ENCODE measurements at regions not wholly inside any gene's neighbourhood (a gene's known extent, or its start where the extent isn't known, plus 50 kb on each side); places are given as distances from the start of the nearest gene placed in this dataset.

DNA sequence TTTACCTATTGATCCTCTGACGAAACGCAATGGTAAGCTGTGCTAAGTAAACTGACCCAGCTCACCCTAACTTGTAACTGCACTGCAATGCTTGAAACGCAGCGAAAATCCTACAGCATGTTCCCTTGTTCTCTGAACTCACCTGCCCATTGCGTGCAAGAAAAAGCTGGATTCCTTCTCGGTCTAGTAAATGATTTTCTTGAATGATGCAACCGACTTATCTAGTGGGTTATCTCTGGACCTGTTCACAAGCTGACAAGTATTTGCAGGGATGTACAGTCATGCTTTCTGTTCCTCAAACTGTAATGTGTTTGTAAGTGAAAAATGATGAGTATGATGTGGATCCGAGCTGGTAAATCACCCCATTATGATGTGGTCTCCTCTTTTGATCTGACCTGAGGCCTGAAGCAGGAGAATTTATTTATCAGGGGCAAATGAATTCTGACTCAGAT, 140.1 kb downstream of the BTC start:
- in situ Hi-C loops (cut with MboI; ENCODE audit: low sequenced_read_pairs), result loop anchor here (25.0 kb wide), 1 partner anchor 342 kb away; the partner anchor contains the start of gene EPGN
- DNase-seq (ENCODE audit: low spot score in 2 of 2), result no peak
- no peak overlapping the region for H3K4me3 ChIP-seq
- peaks cover 5% of the 10 kb centered on the region; the same call in 1 of the 2 replicates for H3K27me3 ChIP-seq (ENCODE audit: low read depth)
- H3K9me3 ChIP-seq, result no peaks in the 10 kb centered on the region
- H3K36me3 ChIP-seq (replicated peaks), result no peaks in the 10 kb centered on the region
- H3K4me1 ChIP-seq, result no peaks in the 10 kb centered on the region

DNA sequence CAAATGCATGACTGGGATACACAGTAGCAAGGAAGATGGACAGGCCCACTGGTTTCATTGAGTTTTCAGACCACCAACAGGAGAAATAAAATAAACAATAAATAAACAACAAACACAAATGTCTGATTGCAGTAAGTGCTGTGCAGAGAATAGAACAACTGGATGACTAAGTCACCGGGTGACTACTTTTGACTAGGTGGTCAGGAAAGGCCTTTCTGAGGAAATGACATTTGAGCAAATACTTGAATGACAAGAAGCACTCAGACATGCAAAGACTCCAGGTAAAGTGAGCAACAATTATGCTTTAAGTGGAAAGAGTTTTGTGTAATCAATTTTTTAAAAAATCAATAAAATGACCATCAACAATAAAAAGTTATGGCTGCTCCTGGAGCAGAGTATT, 137.7 kb downstream of the BTC start:
- H3K36me3 ChIP-seq (replicated peaks), result no peaks in the 10 kb centered on the region
- H3K27me3 ChIP-seq (ENCODE audit: low read depth), result 0 out of 2 replicates have a peak, but pooled peaks cover 3% of the 10 kb centered on the region
- H3K4me3 ChIP-seq, result no peak overlapping the region
- H3K9me3 ChIP-seq, result no peaks in the 10 kb centered on the region
- DNase-seq (ENCODE audit: low spot score in 2 of 2), result no peak
- in situ Hi-C loops (cut with MboI; ENCODE audit: low sequenced_read_pairs), result loop anchor here (25.0 kb wide), 1 partner anchor 344 kb away; the partner anchor contains the start of gene EPGN
- no peaks in the 10 kb centered on the region for H3K4me1 ChIP-seq

DNA sequence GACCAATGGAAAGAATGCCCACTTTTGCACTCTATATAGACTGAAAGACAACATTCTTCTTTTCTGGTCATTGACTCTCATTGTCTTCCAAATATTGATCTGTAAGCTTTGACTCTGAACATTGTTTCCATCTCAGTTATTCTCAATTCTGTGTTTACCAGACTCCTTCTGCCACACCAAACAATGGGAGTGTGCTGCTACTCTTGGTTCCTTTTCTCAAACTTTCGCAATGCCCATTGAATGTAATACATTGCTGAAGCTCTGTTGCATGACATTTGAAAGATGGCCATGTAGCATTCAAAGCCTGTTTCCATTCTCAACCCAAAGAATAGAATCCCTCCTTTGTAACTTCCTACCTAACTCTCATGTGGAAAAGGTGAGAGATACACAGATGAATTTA, 136.2 kb downstream of the BTC start:
- Histone ChIP-seq H3K9me3 (no peaks in the 10 kb centered on the region), H3K36me3 (replicated peaks) (no peaks in the 10 kb centered on the region), H3K4me1 (peaks cover 2% of the 10 kb centered on the region; the same call in 1 of the 2 replicates), H3K4me3 (no peak overlapping the region), H3K27me3 (ENCODE audit: low read depth) (peaks cover 11% of the 10 kb centered on the region)
- in situ Hi-C loops (cut with MboI; ENCODE audit: low sequenced_read_pairs), result loop anchor here (25.0 kb wide), 1 partner anchor 346 kb away; the partner anchor contains the start of gene EPGN
- DNase-seq (ENCODE audit: low spot score in 2 of 2), result no peak

DNA sequence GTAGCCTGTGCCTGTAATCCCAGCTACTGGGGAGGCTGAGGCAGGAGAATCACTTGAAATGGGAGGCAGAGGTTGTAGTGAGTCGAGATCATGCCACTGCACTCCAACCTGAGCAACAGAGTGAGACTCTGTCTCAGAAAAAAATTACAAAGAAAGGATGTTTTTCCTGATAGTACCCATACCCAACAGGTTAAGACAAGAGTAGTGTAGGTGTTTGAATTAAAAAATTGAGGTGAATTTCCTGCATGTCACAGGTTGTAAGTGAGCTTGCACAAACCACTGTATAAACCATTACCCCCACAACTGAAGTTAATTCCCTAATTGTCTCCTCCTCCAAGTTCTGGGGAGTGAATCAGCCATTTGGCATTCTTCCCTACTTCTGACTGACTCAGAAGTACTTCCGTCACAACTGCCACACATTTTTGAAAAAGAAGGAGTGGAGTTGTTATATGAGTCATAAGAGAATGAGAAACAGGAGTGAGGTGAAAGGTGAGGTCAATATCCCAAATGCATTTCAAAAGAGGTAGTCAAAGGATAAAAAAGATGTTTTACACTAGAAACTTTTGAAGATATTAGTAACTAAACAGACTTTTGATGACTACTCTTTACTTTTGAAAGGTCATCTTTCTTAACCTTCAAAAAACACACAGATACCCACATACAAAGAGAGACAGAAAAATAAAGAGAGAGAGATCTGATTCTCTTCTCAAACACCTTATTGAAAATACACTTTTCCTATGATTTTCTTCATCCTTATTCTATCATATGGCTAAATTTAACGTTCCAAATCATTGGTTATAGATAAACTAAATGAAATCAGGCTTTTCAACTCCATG, 134.5 kb downstream of the BTC start:
- Histone ChIP-seq H3K27me3 (ENCODE audit: low read depth) (peaks cover 9% of the 10 kb centered on the region), H3K4me3 (no peak overlapping the region), H3K36me3 (replicated peaks) (no peaks in the 10 kb centered on the region), H3K9me3 (no peaks in the 10 kb centered on the region), H3K4me1 (peaks cover 10% of the 10 kb centered on the region)
- in situ Hi-C loops (cut with MboI; ENCODE audit: low sequenced_read_pairs), result loop anchor here (25.0 kb wide), 1 partner anchor 347 kb away; the partner anchor contains the start of gene EPGN
- DNase-seq (ENCODE audit: low spot score in 2 of 2), result no peak

DNA sequence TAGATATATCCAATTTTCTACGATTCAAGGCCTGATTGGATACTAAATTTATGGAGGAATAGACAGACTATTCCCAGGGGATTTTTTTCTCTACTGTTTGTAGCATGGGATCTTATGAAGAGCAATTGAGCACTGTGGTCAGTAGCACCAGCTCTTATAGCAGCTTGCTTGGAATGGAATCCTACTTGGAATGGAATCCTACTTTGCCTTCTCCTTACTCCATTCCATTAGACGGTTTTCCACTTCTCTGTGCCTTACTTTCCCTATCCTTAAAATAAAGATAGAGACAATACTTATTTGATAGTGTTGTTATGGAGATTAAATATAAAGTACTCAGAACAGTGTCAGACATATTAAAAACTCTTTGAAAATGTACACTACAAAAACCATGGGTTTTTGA, 133.5 kb downstream of the BTC start:
- H3K36me3 ChIP-seq (replicated peaks), result no peaks in the 10 kb centered on the region
- no peaks in the 10 kb centered on the region for H3K9me3 ChIP-seq
- H3K4me1 ChIP-seq, result peaks cover 10% of the 10 kb centered on the region
- no peak for DNase-seq (ENCODE audit: low spot score in 2 of 2)
- H3K4me3 ChIP-seq, result no peak overlapping the region
- in situ Hi-C loops (cut with MboI; ENCODE audit: low sequenced_read_pairs), result loop anchor here (25.0 kb wide), 1 partner anchor 349 kb away; the partner anchor contains the start of gene EPGN
- peaks cover 9% of the 10 kb centered on the region for H3K27me3 ChIP-seq (ENCODE audit: low read depth)

DNA sequence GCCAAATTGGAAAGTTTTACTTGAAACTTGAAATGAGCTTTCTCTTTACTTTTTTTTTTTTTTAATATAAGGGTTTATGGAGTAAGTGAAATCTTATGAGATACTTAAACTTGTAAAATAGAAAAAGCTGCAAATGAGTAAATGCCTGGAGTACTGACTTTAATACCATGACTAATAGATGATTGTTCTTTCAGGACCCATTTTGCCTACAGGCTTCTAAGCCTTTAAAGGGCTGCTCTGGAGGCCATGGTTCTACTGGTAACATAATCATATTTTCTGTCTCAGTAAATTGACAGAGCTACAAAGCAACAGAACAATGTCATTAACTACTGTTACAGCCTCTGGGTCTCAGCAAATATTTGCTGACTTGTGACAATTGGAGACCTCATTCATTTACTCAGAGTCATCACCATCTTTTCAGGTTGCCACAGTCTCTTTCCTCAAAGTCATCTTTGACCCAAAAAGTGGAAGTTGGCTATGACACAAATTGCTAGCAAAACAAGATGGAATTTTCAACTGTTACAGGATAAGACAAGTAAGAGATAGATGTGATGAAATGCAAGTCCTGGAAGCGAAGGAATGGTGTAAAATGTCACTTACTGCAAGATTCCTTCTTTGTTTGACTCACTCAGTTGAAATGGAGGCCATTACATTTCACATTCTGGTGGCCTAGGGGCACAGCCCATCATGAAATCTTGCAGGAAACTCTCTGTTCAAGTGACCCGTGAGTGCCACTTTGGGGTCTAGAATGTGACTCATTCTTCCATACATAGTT, 132.7 kb downstream of the BTC start:
- H3K36me3 ChIP-seq (replicated peaks), result no peaks in the 10 kb centered on the region
- H3K27me3 ChIP-seq (ENCODE audit: low read depth), result peaks cover 17% of the 10 kb centered on the region
- H3K4me1 ChIP-seq, result peaks cover 10% of the 10 kb centered on the region
- no peaks in the 10 kb centered on the region for H3K9me3 ChIP-seq
- in situ Hi-C loops (cut with MboI; ENCODE audit: low sequenced_read_pairs), result loop anchor here (25.0 kb wide), 1 partner anchor 349 kb away; the partner anchor contains the start of gene EPGN
- no peak overlapping the region for H3K4me3 ChIP-seq
- no peak for DNase-seq (ENCODE audit: low spot score in 2 of 2)

DNA sequence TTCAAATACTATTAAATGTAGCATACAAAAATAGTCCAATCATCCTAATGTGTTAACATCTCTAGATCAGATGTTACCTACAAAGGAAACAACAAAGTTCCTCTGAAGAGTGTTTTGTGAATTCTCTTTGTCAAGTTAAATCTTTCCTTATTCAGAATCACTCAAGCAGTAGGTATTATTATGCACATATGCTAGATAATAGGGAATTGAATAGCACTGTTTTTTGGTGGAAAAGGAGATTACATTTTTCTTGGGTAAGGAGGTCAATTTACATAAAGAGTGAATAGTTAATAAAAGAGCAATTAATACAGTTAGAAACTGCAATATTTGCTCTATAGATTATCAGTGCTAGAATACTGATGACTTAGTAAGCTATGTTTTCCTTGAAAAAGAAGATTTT, 130.7 kb downstream of the BTC start:
- Histone ChIP-seq H3K27me3 (ENCODE audit: low read depth) (peaks cover 20% of the 10 kb centered on the region), H3K36me3 (replicated peaks) (no peaks in the 10 kb centered on the region), H3K4me3 (no peak overlapping the region), H3K4me1 (peaks cover 13% of the 10 kb centered on the region), H3K9me3 (no peaks in the 10 kb centered on the region)
- peak in 1 of 2 experiments; percentile 90 for DNase-seq (ENCODE audit: low spot score in 2 of 2)
- in situ Hi-C loops (cut with MboI; ENCODE audit: low sequenced_read_pairs), result loop anchor here (25.0 kb wide), 1 partner anchor 351 kb away; the partner anchor contains the start of gene EPGN

DNA sequence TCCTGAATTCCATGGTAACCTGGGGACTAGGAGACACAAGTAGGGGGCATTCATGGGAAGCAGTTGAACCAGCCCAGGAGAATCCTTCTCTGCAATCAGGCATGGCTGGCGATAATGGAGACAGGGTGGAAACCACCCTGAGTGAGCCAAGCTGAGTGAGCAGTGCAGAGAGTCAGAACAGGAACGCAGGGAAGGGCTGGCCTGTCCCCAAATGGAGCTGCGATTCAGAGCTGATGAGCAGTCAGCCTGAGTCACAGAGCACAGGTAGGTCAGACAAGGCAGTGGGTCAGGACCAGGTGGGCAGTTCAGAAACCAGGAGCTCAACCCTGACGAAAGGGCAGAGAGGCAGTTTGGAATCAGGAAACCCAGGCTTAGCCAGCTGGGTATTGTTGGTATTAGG, 129.0 kb downstream of the BTC start:
- no peaks in the 10 kb centered on the region for H3K9me3 ChIP-seq
- no peak overlapping the region for H3K4me3 ChIP-seq
- H3K36me3 ChIP-seq (replicated peaks), result no peaks in the 10 kb centered on the region
- no peak for DNase-seq (ENCODE audit: low spot score in 2 of 2)
- in situ Hi-C loops (cut with MboI; ENCODE audit: low sequenced_read_pairs), result loop anchor here (25.0 kb wide), 1 partner anchor 353 kb away; the partner anchor contains the start of gene EPGN
- H3K27me3 ChIP-seq (ENCODE audit: low read depth), result peaks cover 24% of the 10 kb centered on the region
- H3K4me1 ChIP-seq, result peaks cover 17% of the 10 kb centered on the region

DNA sequence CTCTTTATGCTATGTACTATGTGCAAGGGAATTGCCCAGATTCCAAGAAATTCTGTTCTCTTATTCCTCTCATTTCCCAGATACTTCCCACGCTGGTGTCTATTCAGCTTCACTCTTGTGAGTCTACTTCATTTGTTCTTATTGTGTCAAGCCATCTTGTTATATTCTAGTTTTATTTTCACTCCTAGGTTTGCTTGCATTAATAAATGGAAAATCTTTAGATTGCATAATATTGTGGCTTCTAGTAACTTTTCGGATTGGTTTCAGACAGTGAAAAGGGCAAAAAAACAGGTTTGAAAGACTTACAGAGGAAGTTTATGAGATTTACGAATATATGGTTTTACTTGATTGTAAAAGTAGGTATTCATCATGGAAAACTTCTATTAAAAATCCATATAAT, 128.4 kb downstream of the BTC start:
- in situ Hi-C loops (cut with MboI; ENCODE audit: low sequenced_read_pairs), result loop anchor here (25.0 kb wide), 1 partner anchor 354 kb away; the partner anchor contains the start of gene EPGN
- Histone ChIP-seq H3K4me3 (no peak overlapping the region), H3K9me3 (no peaks in the 10 kb centered on the region), H3K4me1 (peaks cover 17% of the 10 kb centered on the region), H3K27me3 (ENCODE audit: low read depth) (peaks cover 26% of the 10 kb centered on the region), H3K36me3 (replicated peaks) (no peaks in the 10 kb centered on the region)
- no peak for DNase-seq (ENCODE audit: low spot score in 2 of 2)

DNA sequence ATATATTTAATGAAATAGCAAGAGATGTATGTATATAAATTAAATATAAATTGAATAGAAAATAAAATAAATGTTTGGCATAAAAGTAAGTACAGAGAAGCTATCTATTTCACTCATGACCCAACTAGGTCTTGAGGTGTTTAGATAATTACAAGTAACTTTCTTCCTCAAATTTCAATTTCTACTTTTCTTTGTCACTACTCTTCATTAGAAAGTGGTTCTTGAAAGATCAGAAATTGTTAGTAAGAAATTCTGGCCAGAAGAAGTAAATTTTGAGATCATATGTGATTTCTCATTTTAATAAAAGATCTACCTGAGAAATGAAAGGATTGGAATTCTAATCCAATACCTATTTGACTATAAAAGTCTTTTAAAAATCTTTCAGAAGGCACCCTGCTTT, 126.9 kb downstream of the BTC start:
- in situ Hi-C loops (cut with MboI; ENCODE audit: low sequenced_read_pairs), result loop anchor here (25.0 kb wide), 1 partner anchor 355 kb away; the partner anchor contains the start of gene EPGN
- no peak for DNase-seq (ENCODE audit: low spot score in 2 of 2)
- Histone ChIP-seq H3K27me3 (ENCODE audit: low read depth) (peaks cover 22% of the 10 kb centered on the region), H3K4me3 (no peak overlapping the region), H3K4me1 (peaks cover 17% of the 10 kb centered on the region), H3K36me3 (replicated peaks) (no peaks in the 10 kb centered on the region), H3K9me3 (no peaks in the 10 kb centered on the region)

DNA sequence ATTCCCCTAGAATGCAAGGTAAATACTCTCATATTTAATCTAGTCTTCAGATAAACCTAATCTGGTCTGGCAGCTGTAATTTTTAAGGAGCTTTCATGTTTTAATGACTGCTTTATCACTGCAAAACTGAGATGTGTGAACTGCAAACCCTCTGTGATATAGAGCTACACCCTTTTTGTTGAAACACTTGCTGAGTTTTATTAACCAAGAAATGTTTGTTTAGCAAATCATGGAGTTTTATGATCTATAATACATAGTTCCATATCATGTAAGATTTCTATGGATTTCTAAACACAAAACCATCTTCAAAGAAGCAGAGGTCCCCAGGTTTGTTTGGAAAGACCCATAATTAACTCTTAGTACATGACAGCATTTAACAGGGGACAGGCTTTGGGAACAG, 126.4 kb downstream of the BTC start:
- Histone ChIP-seq H3K4me1 (peaks cover 15% of the 10 kb centered on the region), H3K4me3 (no peak overlapping the region), H3K9me3 (no peaks in the 10 kb centered on the region), H3K36me3 (replicated peaks) (no peaks in the 10 kb centered on the region), H3K27me3 (ENCODE audit: low read depth) (peaks cover 18% of the 10 kb centered on the region)
- no peak for DNase-seq (ENCODE audit: low spot score in 2 of 2)
- in situ Hi-C loops (cut with MboI; ENCODE audit: low sequenced_read_pairs), result loop anchor here (25.0 kb wide), 1 partner anchor 356 kb away; the partner anchor contains the start of gene EPGN

DNA sequence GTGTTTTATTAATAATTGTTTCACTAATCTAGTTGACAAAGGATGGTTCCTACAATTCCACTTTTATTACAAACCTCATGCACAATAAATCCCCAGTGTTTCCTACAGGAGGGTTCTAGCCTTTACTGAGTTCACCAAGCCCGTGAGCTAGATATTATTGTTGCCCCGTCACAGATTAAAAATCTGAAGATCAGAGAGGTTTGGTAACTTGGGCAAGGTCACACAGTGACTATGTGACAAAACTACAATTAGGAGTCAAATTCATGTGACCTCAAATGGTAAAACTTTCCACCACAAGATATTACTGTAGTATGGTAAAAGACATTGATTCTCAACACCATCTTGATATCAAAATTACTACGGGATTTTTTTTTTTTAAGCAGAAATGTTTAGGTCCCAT, 124.6 kb downstream of the BTC start:
- H3K36me3 ChIP-seq (replicated peaks), result no peaks in the 10 kb centered on the region
- no peaks in the 10 kb centered on the region for H3K9me3 ChIP-seq
- in situ Hi-C loops (cut with MboI; ENCODE audit: low sequenced_read_pairs), result loop anchor here (25.0 kb wide), 1 partner anchor 357 kb away; the partner anchor contains the start of gene EPGN
- H3K4me1 ChIP-seq, result peaks cover 7% of the 10 kb centered on the region
- peaks cover 23% of the 10 kb centered on the region for H3K27me3 ChIP-seq (ENCODE audit: low read depth)
- H3K4me3 ChIP-seq, result no peak overlapping the region
- DNase-seq (ENCODE audit: low spot score in 2 of 2), result no peak

DNA sequence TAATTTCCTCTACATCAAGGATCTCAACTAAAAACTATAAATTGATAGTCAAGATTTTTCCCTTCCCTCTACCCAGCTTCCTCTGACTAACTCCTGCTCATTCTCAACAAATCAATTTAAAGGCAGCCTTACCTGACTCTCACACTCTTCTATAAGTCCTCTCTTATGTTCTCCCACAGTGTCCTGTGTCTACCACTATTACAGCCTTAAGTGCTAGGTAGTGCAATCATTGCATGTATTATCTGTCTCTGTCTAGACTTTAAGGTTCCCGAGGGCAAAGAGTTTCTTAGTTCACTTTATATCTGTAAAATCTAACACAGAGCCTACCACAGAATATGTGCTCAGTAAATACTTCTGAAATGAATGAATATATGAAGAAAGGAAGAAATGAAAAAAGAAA, 123.7 kb downstream of the BTC start:
- Histone ChIP-seq H3K27me3 (ENCODE audit: low read depth) (peaks cover 23% of the 10 kb centered on the region), H3K4me3 (no peak overlapping the region), H3K9me3 (no peaks in the 10 kb centered on the region), H3K36me3 (replicated peaks) (no peaks in the 10 kb centered on the region), H3K4me1 (peaks cover 7% of the 10 kb centered on the region)
- in situ Hi-C loops (cut with MboI; ENCODE audit: low sequenced_read_pairs), result loop anchor here (25.0 kb wide), 1 partner anchor 358 kb away; the partner anchor contains the start of gene EPGN
- no peak for DNase-seq (ENCODE audit: low spot score in 2 of 2)

Measured in HAP-1 (cell line).